ENCODE measurements at regions not wholly inside any gene's neighbourhood (a gene's known extent, or its start where the extent isn't known, plus 50 kb on each side); places are given as distances from the start of the nearest gene placed in this dataset.
"Not testable (repeated sequence)": the region's sequence is repeated elsewhere in the genome, so short reads cannot be mapped to it uniquely, and the experiment has no call there.

- H3K4me3 Mint-ChIP-seq, result no peak overlapping the region
- no peaks in the 10 kb centered on the region for H3K27me3 Mint-ChIP-seq (ENCODE audit: low read depth)
- H3K9me3 Mint-ChIP-seq, result no peaks in the 10 kb centered on the region
- H3K4me1 Mint-ChIP-seq (ENCODE audit: low read depth), result no peaks in the 10 kb centered on the region
- ATAC-seq (replicated peaks in 1 of 2) (no peak), DNase-seq (no peak)
- no peaks in the 10 kb centered on the region for H3K36me3 Mint-ChIP-seq (ENCODE audit: insufficient read depth in 2 of 2)
- H3K27ac Mint-ChIP-seq, result no peak overlapping the region
These were observed 234.2 kb upstream of the FZD8 start for GRCh38 chr10:35876248-35876647.

- H3K27me3 Mint-ChIP-seq (ENCODE audit: low read depth), result peaks cover 6% of the 10 kb centered on the region
- DNase-seq (no peak), ATAC-seq (replicated peaks in 1 of 2) (no peak)
- H3K27ac Mint-ChIP-seq, result no peak overlapping the region
- no peaks in the 10 kb centered on the region for H3K9me3 Mint-ChIP-seq
- H3K4me3 Mint-ChIP-seq, result no peak overlapping the region
- H3K4me1 Mint-ChIP-seq (ENCODE audit: low read depth), result no peaks in the 10 kb centered on the region
- H3K36me3 Mint-ChIP-seq (ENCODE audit: insufficient read depth in 2 of 2), result no peaks in the 10 kb centered on the region
These were observed 233.1 kb upstream of the FZD8 start for GRCh38 chr10:35875016-35875676.

GRCh38 chr10:35874311-35875015 is 232.4 kb upstream of the FZD8 start:
- Mint-ChIP-seq H3K4me3 (no peak overlapping the region), H3K36me3 (ENCODE audit: insufficient read depth in 2 of 2) (no peaks in the 10 kb centered on the region), H3K27ac (no peak overlapping the region), H3K27me3 (ENCODE audit: low read depth) (peaks cover 6% of the 10 kb centered on the region), H3K9me3 (no peaks in the 10 kb centered on the region), H3K4me1 (ENCODE audit: low read depth) (no peaks in the 10 kb centered on the region)
- DNase-seq (no peak), ATAC-seq (replicated peaks in 1 of 2) (no peak)

- DNase-seq (no peak), ATAC-seq (replicated peaks in 1 of 2) (no peak)
- peaks cover 6% of the 10 kb centered on the region for H3K27me3 Mint-ChIP-seq (ENCODE audit: low read depth)
- no peaks in the 10 kb centered on the region for H3K9me3 Mint-ChIP-seq
- no peak overlapping the region for H3K4me3 Mint-ChIP-seq
- no peaks in the 10 kb centered on the region for H3K4me1 Mint-ChIP-seq (ENCODE audit: low read depth)
- no peaks in the 10 kb centered on the region for H3K36me3 Mint-ChIP-seq (ENCODE audit: insufficient read depth in 2 of 2)
- H3K27ac Mint-ChIP-seq, result no peak overlapping the region
These were observed 230.6 kb upstream of the FZD8 start for GRCh38 chr10:35872671-35873070.

- no peak overlapping the region for H3K27ac Mint-ChIP-seq
- peaks cover 0 to 2% of the 10 kb centered on the region in 2 donors for H3K9me3 Mint-ChIP-seq
- DNase-seq (no peak), ATAC-seq (replicated peaks in 1 of 2) (no peak)
- no peak overlapping the region for H3K4me3 Mint-ChIP-seq
- peaks cover 6% of the 10 kb centered on the region for H3K27me3 Mint-ChIP-seq (ENCODE audit: low read depth)
- no peaks in the 10 kb centered on the region for H3K4me1 Mint-ChIP-seq (ENCODE audit: low read depth)
- no peaks in the 10 kb centered on the region for H3K36me3 Mint-ChIP-seq (ENCODE audit: insufficient read depth in 2 of 2)
These were observed 228.7 kb upstream of the FZD8 start for GRCh38 chr10:35870665-35871310.

GRCh38 chr10:35858676-35859283 is 216.7 kb upstream of the FZD8 start:
- not testable (repeated sequence) for H3K27ac Mint-ChIP-seq; H3K4me3 Mint-ChIP-seq; ATAC-seq (replicated peaks in 1 of 2); DNase-seq; H3K36me3 Mint-ChIP-seq (ENCODE audit: insufficient read depth in 2 of 2); H3K9me3 Mint-ChIP-seq; H3K4me1 Mint-ChIP-seq (ENCODE audit: low read depth); H3K27me3 Mint-ChIP-seq (ENCODE audit: low read depth)

GRCh38 chr10:35857860-35858259 is 215.8 kb upstream of the FZD8 start:
- Mint-ChIP-seq H3K36me3 (ENCODE audit: insufficient read depth in 2 of 2) (peaks cover 0 to 2% of the 10 kb centered on the region in 2 donors), H3K9me3 (peaks cover 1 to 2% of the 10 kb centered on the region in 2 donors), H3K4me1 (ENCODE audit: low read depth) (no peaks in the 10 kb centered on the region), H3K27me3 (ENCODE audit: low read depth) (no peaks in the 10 kb centered on the region), H3K27ac (no peak overlapping the region), H3K4me3 (no peak overlapping the region)
- ATAC-seq (replicated peaks in 1 of 2), result no peak
- DNase-seq, result no peak

GRCh38 chr10:35855155-35855947 is 213.3 kb upstream of the FZD8 start:
- DNase-seq, result no peak
- ATAC-seq (replicated peaks in 1 of 2), result no peak
- Mint-ChIP-seq H3K36me3 (ENCODE audit: insufficient read depth in 2 of 2) (peaks cover 0 to 2% of the 10 kb centered on the region in 2 donors), H3K27me3 (ENCODE audit: low read depth) (no peaks in the 10 kb centered on the region), H3K27ac (no peak overlapping the region), H3K9me3 (no peaks in the 10 kb centered on the region), H3K4me3 (no peak overlapping the region), H3K4me1 (ENCODE audit: low read depth) (no peaks in the 10 kb centered on the region)

- Mint-ChIP-seq H3K4me1 (ENCODE audit: low read depth) (no peaks in the 10 kb centered on the region), H3K4me3 (no peak overlapping the region), H3K9me3 (no peaks in the 10 kb centered on the region), H3K36me3 (ENCODE audit: insufficient read depth in 2 of 2) (peaks cover 0 to 2% of the 10 kb centered on the region in 2 donors), H3K27ac (no peak overlapping the region), H3K27me3 (ENCODE audit: low read depth) (no peaks in the 10 kb centered on the region)
- no peak for ATAC-seq (replicated peaks in 1 of 2)
- no peak for DNase-seq
These were observed 212.6 kb upstream of the FZD8 start for GRCh38 chr10:35854661-35855060.

- no peak overlapping the region for H3K4me3 Mint-ChIP-seq
- DNase-seq, result no peak
- no peaks in the 10 kb centered on the region for H3K4me1 Mint-ChIP-seq (ENCODE audit: low read depth)
These were observed 210.6 kb upstream of the FZD8 start for GRCh38 chr10:35852721-35853120.

GRCh38 chr10:35848412-35848811 is 206.3 kb upstream of the FZD8 start:
- no peaks in the 10 kb centered on the region for H3K36me3 Mint-ChIP-seq (ENCODE audit: insufficient read depth in 2 of 2)
- DNase-seq (no peak), ATAC-seq (replicated peaks in 1 of 2) (no peak)

More at GRCh38 chr10:35852721-35853120, 210.6 kb upstream of the FZD8 start:
- Mint-ChIP-seq H3K9me3 (no peaks in the 10 kb centered on the region), H3K27ac (no peak overlapping the region), H3K27me3 (ENCODE audit: low read depth) (no peaks in the 10 kb centered on the region), H3K36me3 (ENCODE audit: insufficient read depth in 2 of 2) (no peaks in the 10 kb centered on the region)
- no peak for ATAC-seq (replicated peaks in 1 of 2)

GRCh38 chr10:35844686-35845085 is 202.6 kb upstream of the FZD8 start:
- Mint-ChIP-seq H3K27ac (no peak overlapping the region), H3K4me1 (ENCODE audit: low read depth) (no peaks in the 10 kb centered on the region)

More at GRCh38 chr10:35848412-35848811, 206.3 kb upstream of the FZD8 start:
- Mint-ChIP-seq H3K9me3 (no peaks in the 10 kb centered on the region), H3K4me3 (no peak overlapping the region), H3K27ac (no peak overlapping the region), H3K4me1 (ENCODE audit: low read depth) (no peaks in the 10 kb centered on the region), H3K27me3 (ENCODE audit: low read depth) (no peaks in the 10 kb centered on the region)

More at GRCh38 chr10:35844686-35845085, 202.6 kb upstream of the FZD8 start:
- no peak for ATAC-seq (replicated peaks in 1 of 2)
- H3K9me3 Mint-ChIP-seq, result peaks cover 0 to 2% of the 10 kb centered on the region in 2 donors
- no peak for DNase-seq
- no peaks in the 10 kb centered on the region for H3K27me3 Mint-ChIP-seq (ENCODE audit: low read depth)
- H3K36me3 Mint-ChIP-seq (ENCODE audit: insufficient read depth in 2 of 2), result no peaks in the 10 kb centered on the region
- no peak overlapping the region for H3K4me3 Mint-ChIP-seq
